ENCODE measurements at regions not wholly inside any gene's neighbourhood (a gene's known extent, or its start where the extent isn't known, plus 50 kb on each side); places are given as distances from the start of the nearest gene placed in this dataset.

GRCh38 chr2:2804528-2804927 is 473.5 kb upstream of the MYT1L start:
- H3K36me3 ChIP-seq, result no peaks in the 10 kb centered on the region
- H3K4me1 ChIP-seq, result no peaks in the 10 kb centered on the region
- intact Hi-C loops (cut with DNase I; ENCODE audit: low total_unique reads), result no loop called here
- TF ChIP-seq CTCF (IDR thresholded peaks at IDR 0.05) (no peak), POLR2A (IDR thresholded peaks at IDR 0.05) (no peak)
- no peak for DNase-seq
- no peak overlapping the region for H3K4me3 ChIP-seq
- H3K27me3 ChIP-seq, result no peaks in the 10 kb centered on the region
- no peak overlapping the region for H3K27ac ChIP-seq
- no peaks in the 10 kb centered on the region for H3K9me3 ChIP-seq

- H3K27me3 ChIP-seq, result no peaks in the 10 kb centered on the region
- no peak overlapping the region for H3K4me3 ChIP-seq
- TF ChIP-seq POLR2A (IDR thresholded peaks at IDR 0.05), result no peak
- no peak for TF ChIP-seq CTCF (IDR thresholded peaks at IDR 0.05)
- no peaks in the 10 kb centered on the region for H3K36me3 ChIP-seq
- intact Hi-C loops (cut with DNase I; ENCODE audit: low total_unique reads), result no loop called here
- no peak overlapping the region for H3K27ac ChIP-seq
- no peaks in the 10 kb centered on the region for H3K9me3 ChIP-seq
- no peak for DNase-seq
- H3K4me1 ChIP-seq, result no peaks in the 10 kb centered on the region
These were observed 470.4 kb upstream of the MYT1L start for GRCh38 chr2:2801458-2801857.

- DNase-seq, result no peak
- H3K4me1 ChIP-seq, result no peaks in the 10 kb centered on the region
These were observed 469.6 kb upstream of the MYT1L start for GRCh38 chr2:2800697-2801096.

GRCh38 chr2:2800001-2800400 is 468.9 kb upstream of the MYT1L start:
- no peak for DNase-seq
- H3K4me3 ChIP-seq, result no peak overlapping the region
- intact Hi-C loops (cut with DNase I; ENCODE audit: low total_unique reads), result no loop called here
- no peaks in the 10 kb centered on the region for H3K27me3 ChIP-seq
- no peaks in the 10 kb centered on the region for H3K36me3 ChIP-seq
- TF ChIP-seq CTCF (IDR thresholded peaks at IDR 0.05) (no peak), POLR2A (IDR thresholded peaks at IDR 0.05) (no peak)
- no peaks in the 10 kb centered on the region for H3K4me1 ChIP-seq
- H3K27ac ChIP-seq, result no peak overlapping the region
- H3K9me3 ChIP-seq, result no peaks in the 10 kb centered on the region

More at GRCh38 chr2:2800697-2801096, 469.6 kb upstream of the MYT1L start:
- H3K27me3 ChIP-seq, result no peaks in the 10 kb centered on the region
- no peak overlapping the region for H3K27ac ChIP-seq
- intact Hi-C loops (cut with DNase I; ENCODE audit: low total_unique reads), result no loop called here
- TF ChIP-seq CTCF (IDR thresholded peaks at IDR 0.05) (no peak), POLR2A (IDR thresholded peaks at IDR 0.05) (no peak)
- H3K36me3 ChIP-seq, result no peaks in the 10 kb centered on the region
- H3K4me3 ChIP-seq, result no peak overlapping the region
- no peaks in the 10 kb centered on the region for H3K9me3 ChIP-seq

GRCh38 chr2:2799151-2799697 is 468.1 kb upstream of the MYT1L start:
- no peak overlapping the region for H3K4me3 ChIP-seq
- no peaks in the 10 kb centered on the region for H3K9me3 ChIP-seq
- H3K36me3 ChIP-seq, result no peaks in the 10 kb centered on the region
- DNase-seq, result no peak
- TF ChIP-seq CTCF (IDR thresholded peaks at IDR 0.05), result no peak
- no peak for TF ChIP-seq POLR2A (IDR thresholded peaks at IDR 0.05)
- no peaks in the 10 kb centered on the region for H3K4me1 ChIP-seq
- no peak overlapping the region for H3K27ac ChIP-seq
- intact Hi-C loops (cut with DNase I; ENCODE audit: low total_unique reads), result no loop called here
- H3K27me3 ChIP-seq, result no peaks in the 10 kb centered on the region

Data from uterus (tissue), 3 donors.